ENCODE measurements at regions not wholly inside any gene's neighbourhood (a gene's known extent, or its start where the extent isn't known, plus 50 kb on each side); places are given as distances from the start of the nearest gene placed in this dataset.

DNA sequence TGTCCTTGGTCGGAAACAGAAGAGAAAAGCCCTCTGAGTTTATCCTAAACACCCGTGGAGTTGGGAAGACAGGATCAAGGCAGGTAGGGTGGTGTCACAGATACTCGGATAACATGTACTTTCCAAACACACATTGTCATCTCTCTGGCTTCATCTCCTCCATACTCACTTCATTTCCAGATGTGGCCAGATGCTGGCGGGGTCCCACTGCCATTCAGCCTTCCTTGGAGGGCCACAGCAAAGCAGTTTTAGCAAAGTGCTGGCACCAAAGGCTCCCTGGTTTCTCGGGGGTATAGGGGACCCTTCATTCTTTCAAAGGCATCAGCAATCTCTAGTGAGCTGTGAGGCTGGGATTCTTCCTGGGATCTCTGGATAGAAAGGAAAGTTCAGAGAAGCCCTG is 539.5 kb downstream of the TCERG1L start:
- H3K4me3 ChIP-seq (ENCODE audit: low read depth, low read length, poor library complexity, severe bottlenecking), result no peak overlapping the region
- no peaks in the 10 kb centered on the region for H3K27me3 ChIP-seq (replicated peaks; ENCODE audit: insufficient read depth, low read depth, low read length, poor library complexity)
- H3K4me1 ChIP-seq (ENCODE audit: insufficient read depth, low read length, poor library complexity, severe bottlenecking), result no peaks in the 10 kb centered on the region
- DNase-seq (ENCODE audit: low spot score), result no peak
- H3K27ac ChIP-seq (ENCODE audit: low read depth, low read length, poor library complexity, severe bottlenecking), result no peak overlapping the region
- ChIA-PET CTCF (no interaction called here), POLR2A (ENCODE audit: low non-redundant PET) (no interaction called here)
- TF ChIP-seq EZH2 (IDR thresholded peaks at IDR 0.05; ENCODE audit: borderline replicate concordance, low read depth, low read length, poor library complexity, severe bottlenecking), result no peak
- TF ChIP-seq, protein P1, sequence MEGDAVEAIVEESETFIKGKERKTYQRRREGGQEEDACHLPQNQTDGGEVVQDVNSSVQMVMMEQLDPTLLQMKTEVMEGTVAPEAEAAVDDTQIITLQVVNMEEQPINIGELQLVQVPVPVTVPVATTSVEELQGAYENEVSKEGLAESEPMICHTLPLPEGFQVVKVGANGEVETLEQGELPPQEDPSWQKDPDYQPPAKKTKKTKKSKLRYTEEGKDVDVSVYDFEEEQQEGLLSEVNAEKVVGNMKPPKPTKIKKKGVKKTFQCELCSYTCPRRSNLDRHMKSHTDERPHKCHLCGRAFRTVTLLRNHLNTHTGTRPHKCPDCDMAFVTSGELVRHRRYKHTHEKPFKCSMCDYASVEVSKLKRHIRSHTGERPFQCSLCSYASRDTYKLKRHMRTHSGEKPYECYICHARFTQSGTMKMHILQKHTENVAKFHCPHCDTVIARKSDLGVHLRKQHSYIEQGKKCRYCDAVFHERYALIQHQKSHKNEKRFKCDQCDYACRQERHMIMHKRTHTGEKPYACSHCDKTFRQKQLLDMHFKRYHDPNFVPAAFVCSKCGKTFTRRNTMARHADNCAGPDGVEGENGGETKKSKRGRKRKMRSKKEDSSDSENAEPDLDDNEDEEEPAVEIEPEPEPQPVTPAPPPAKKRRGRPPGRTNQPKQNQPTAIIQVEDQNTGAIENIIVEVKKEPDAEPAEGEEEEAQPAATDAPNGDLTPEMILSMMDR (conservative IDR thresholded peaks at IDR 0.05; ENCODE audit: low read depth, low read length), result no peak
- no peaks in the 10 kb centered on the region for H3K9me3 ChIP-seq (ENCODE audit: low read depth, low read length, poor library complexity, severe bottlenecking)
- H3K36me3 ChIP-seq (ENCODE audit: insufficient read depth, low read length, poor library complexity, severe bottlenecking), result no peaks in the 10 kb centered on the region
- BruUV-seq (replicated peaks), result no TSS peak
- intact Hi-C loops (cut with micrococcal nuclease; ENCODE audit: unreplicated experiment), result no loop called here

DNA sequence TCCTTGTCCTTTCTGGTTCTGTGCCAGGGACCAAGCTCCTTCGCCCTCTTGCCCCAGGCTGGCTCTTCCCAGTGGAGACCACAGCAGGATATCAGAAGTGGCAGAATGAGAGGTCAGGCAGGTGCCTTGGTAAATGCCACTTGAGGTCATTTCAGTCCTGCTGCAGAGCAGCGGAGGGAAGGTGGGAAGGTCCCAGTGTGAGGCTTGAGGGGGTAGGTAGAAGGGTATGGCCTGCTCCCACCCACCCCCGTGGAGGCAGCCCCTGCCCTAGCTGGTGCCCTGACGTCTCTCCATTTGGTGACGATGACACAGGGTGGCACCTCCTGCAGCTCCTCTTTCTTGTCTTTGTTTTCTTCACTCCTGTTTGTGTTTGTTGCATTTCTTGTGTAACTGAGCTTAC is 538.8 kb downstream of the TCERG1L start:
- H3K36me3 ChIP-seq (ENCODE audit: insufficient read depth, low read length, poor library complexity, severe bottlenecking), result no peaks in the 10 kb centered on the region
- no peak overlapping the region for H3K27ac ChIP-seq (ENCODE audit: low read depth, low read length, poor library complexity, severe bottlenecking)
- ChIA-PET POLR2A (ENCODE audit: low non-redundant PET) (no interaction called here), CTCF (no interaction called here)
- no peak overlapping the region for H3K4me3 ChIP-seq (ENCODE audit: low read depth, low read length, poor library complexity, severe bottlenecking)
- no peaks in the 10 kb centered on the region for H3K4me1 ChIP-seq (ENCODE audit: insufficient read depth, low read length, poor library complexity, severe bottlenecking)
- TF ChIP-seq, protein P1 (conservative IDR thresholded peaks at IDR 0.05; ENCODE audit: low read depth, low read length), result no peak
- TF ChIP-seq EZH2 (IDR thresholded peaks at IDR 0.05; ENCODE audit: borderline replicate concordance, low read depth, low read length, poor library complexity, severe bottlenecking), result no peak
- no TSS peak for BruUV-seq (replicated peaks)
- no peak for DNase-seq (ENCODE audit: low spot score)
- intact Hi-C loops (cut with micrococcal nuclease; ENCODE audit: unreplicated experiment), result no loop called here
- no peaks in the 10 kb centered on the region for H3K9me3 ChIP-seq (ENCODE audit: low read depth, low read length, poor library complexity, severe bottlenecking)
- H3K27me3 ChIP-seq (replicated peaks; ENCODE audit: insufficient read depth, low read depth, low read length, poor library complexity), result no peaks in the 10 kb centered on the region

DNA sequence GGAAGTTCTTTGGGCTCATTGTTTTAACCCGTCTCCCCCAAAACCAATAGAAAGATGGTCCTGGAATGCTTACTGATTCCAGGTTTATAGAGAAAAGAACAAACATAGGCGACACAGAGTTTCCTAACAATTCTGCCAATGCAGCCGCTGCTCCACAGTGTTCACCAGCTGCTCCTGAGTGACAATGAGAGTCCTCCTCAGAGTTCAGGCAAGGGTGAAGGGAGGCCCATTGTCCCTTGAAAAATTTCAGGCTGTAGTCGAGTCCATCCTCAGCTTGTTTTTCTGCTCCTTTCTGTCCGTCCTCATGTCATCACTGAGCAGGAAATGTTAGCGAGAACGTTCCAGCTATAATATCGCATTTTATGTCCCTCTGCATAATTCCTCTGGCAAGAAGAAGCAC is 537.6 kb downstream of the TCERG1L start:
- no peak for DNase-seq (ENCODE audit: low spot score)
- Histone ChIP-seq H3K4me1 (ENCODE audit: insufficient read depth, low read length, poor library complexity, severe bottlenecking) (no peaks in the 10 kb centered on the region), H3K4me3 (ENCODE audit: low read depth, low read length, poor library complexity, severe bottlenecking) (no peak overlapping the region), H3K27me3 (replicated peaks; ENCODE audit: insufficient read depth, low read depth, low read length, poor library complexity) (no peaks in the 10 kb centered on the region), H3K36me3 (ENCODE audit: insufficient read depth, low read length, poor library complexity, severe bottlenecking) (no peaks in the 10 kb centered on the region), H3K27ac (ENCODE audit: low read depth, low read length, poor library complexity, severe bottlenecking) (no peak overlapping the region), H3K9me3 (ENCODE audit: low read depth, low read length, poor library complexity, severe bottlenecking) (no peaks in the 10 kb centered on the region)
- intact Hi-C loops (cut with micrococcal nuclease; ENCODE audit: unreplicated experiment), result no loop called here
- TF ChIP-seq EZH2 (IDR thresholded peaks at IDR 0.05; ENCODE audit: borderline replicate concordance, low read depth, low read length, poor library complexity, severe bottlenecking), result no peak
- TF ChIP-seq, protein P1 (conservative IDR thresholded peaks at IDR 0.05; ENCODE audit: low read depth, low read length), result no peak
- no TSS peak for BruUV-seq (replicated peaks)
- ChIA-PET POLR2A (ENCODE audit: low non-redundant PET) (no interaction called here), CTCF (no interaction called here)

Measured in A673 (cell line).